OCI-LY7 (cell line): ENCODE measurements at regions not wholly inside any gene's neighbourhood (a gene's known extent, or its start where the extent isn't known, plus 50 kb on each side); places are given as distances from the start of the nearest gene placed in this dataset.

Experiments used
- BruUV-seq: library from RNA; stranded (reverse); fragments of 400-500 nt; replicated peaks from 2 replicates; lab custom pipeline; 2021; lab: Mats Ljungman, UMichigan
- CTCF ChIA-PET: fragments of 300-600 bp; sonication (Branson Sonifier 250); formaldehyde crosslinking; loops from one replicate; lab custom pipeline; 2022; ENCODE audit warnings: antibody characterized with exemption; ENCODE audit not compliant: unreplicated experiment; lab: Charles Lee
- POLR2A ChIA-PET: fragments of 300-600 bp; sonication (Branson Sonifier 250); formaldehyde crosslinking; loops from one replicate; lab custom pipeline; 2022; ENCODE audit warnings: antibody characterized with exemption; lab: Charles Lee
- DNase-seq: peaks from one replicate; pipeline ENCODE4 v3.0.0-alpha.2; 2015; ENCODE audit warnings: low spot score
- H2AFZ ChIP-seq: fragments of 200-600 bp; sonication (generic), shearing (Covaris generic); 2 replicates; pipeline ENCODE4 v1.6.1; 2014; ENCODE audit warnings: mild to moderate bottlenecking, antibody characterized with exemption, low read length, moderate library complexity
- H3K27ac ChIP-seq: fragments of 200-600 bp; sonication (generic); 2 replicates; pipeline ENCODE4 v1.5.1; 2014; ENCODE audit warnings: mixed run types, low read depth, mild to moderate bottlenecking, moderate library complexity, low read length, inconsistent platforms; ENCODE audit not compliant: poor library complexity, severe bottlenecking
- H3K36me3 ChIP-seq: fragments of 200-600 bp; sonication (generic); 2 replicates; pipeline ENCODE4 v1.6.1; 2014; ENCODE audit warnings: mild to moderate bottlenecking, antibody characterized with exemption, low read length, moderate library complexity, mixed read lengths; ENCODE audit not compliant: insufficient read depth
- H3K4me1 ChIP-seq: fragments of 200-600 bp; sonication (generic); 2 replicates; pipeline ENCODE4 v1.5.1; 2014; ENCODE audit warnings: mild to moderate bottlenecking, low read length; ENCODE audit not compliant: insufficient read depth, poor library complexity, severe bottlenecking
- H3K4me2 ChIP-seq: fragments of 200-600 bp; sonication (generic); 2 replicates; pipeline ENCODE4 v1.6.1; 2014; ENCODE audit warnings: mild to moderate bottlenecking, low read length
- H3K4me3 ChIP-seq: fragments of 200-600 bp; sonication (generic); 2 replicates; pipeline ENCODE4 v1.5.1; 2014; ENCODE audit warnings: mild to moderate bottlenecking, low read depth, low read length; ENCODE audit not compliant: poor library complexity, severe bottlenecking
- H3K79me2 ChIP-seq: fragments of 200-600 bp; sonication (generic); 2 replicates; pipeline ENCODE4 v1.6.1; 2016; ENCODE audit warnings: low read depth, mild to moderate bottlenecking, low read length, moderate library complexity, mixed read lengths; ENCODE audit not compliant: insufficient read depth
- H3K9me2 ChIP-seq: fragments of 200-600 bp; sonication (generic); 2 replicates; pipeline ENCODE4 v1.6.1; 2016; ENCODE audit warnings: mild to moderate bottlenecking, low read length, mixed read lengths; ENCODE audit not compliant: insufficient read depth
- H3K9me3 ChIP-seq: fragments of 200-600 bp; sonication (generic); 2 replicates; pipeline ENCODE4 v1.6.1; 2014; ENCODE audit warnings: mild to moderate bottlenecking, mixed run types, low read length, mixed read lengths
- H4K20me1 ChIP-seq: fragments of 200-600 bp; sonication (generic); 2 replicates; pipeline ENCODE4 v1.6.1; 2014; ENCODE audit warnings: mild to moderate bottlenecking, antibody characterized with exemption, low read length, moderate library complexity, mixed read lengths; ENCODE audit not compliant: insufficient read depth
- EZH2phosphoT487 ChIP-seq: fragments of 200-600 bp; sonication (generic); IDR thresholded peaks from 2 replicates; pipeline ENCODE4 v1.6.1; 2018; ENCODE audit warnings: low read depth, borderline replicate concordance, mild to moderate bottlenecking, mixed run types, antibody characterized with exemption, low read length, moderate library complexity, mixed read lengths
- intact Hi-C: fragments of 100-400 bp; cut with micrococcal nuclease; formaldehyde crosslinking; loops from one replicate; pipeline ENCODE4 v1.10.0; 2022; ENCODE audit not compliant: unreplicated experiment
- TF ChIP-seq, protein P1 (sequence below): fragments of 200-600 bp; sonication (generic); conservative IDR thresholded peaks from 2 replicates; pipeline ENCODE4 v1.5.1; 2014; ENCODE audit warnings: mild to moderate bottlenecking, antibody characterized with exemption, low read length, moderate library complexity, mixed read lengths

DNA sequence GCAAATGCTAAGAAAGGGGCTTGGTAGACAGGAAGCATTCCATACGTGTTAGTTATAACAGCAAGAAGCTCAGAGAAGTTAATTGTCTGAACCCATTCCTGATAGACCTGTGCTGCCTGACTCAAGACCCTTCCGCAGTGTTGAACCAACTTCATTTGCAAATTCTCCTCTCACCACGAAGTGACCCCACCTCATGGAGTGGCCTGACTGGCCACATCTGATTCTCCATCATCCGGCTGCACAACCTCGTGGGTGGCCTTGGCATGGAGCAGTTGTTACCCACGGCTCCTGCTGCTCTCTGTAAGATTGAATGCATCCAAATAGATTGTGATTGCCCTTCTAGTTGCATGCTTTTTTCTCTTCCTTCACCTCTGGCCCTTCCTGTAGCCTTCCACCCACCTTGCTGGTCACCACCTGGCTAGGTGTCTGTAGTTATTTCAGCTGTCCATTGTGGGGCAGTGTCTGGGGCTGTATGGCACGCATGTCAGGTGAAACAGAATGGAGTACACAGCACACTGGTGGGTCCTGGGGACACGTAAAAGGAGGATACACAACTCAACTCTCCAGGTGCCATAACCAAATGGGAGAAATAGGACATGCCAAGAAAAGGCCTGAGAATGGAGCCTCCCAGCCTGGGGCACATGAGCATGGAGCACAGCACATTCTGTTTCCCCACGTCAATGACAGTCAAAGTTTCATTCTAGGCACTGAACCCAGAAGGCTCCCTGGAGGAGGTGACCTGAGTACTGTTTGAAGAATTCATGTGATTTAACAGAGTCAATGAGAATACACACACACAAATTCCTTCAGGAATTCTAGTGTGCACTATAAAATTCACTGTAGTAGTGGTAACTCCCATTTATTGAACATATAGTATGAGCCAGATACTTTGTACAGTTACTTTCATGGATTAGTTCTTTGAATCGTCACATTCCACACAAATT is 70.5 kb upstream of the PTCH1 start:
- H3K9me2 ChIP-seq, result no peaks in the 10 kb centered on the region
- POLR2A ChIA-PET, result no interaction called here
- H4K20me1 ChIP-seq, result no peaks in the 10 kb centered on the region
- no peaks in the 10 kb centered on the region for H3K36me3 ChIP-seq
- CTCF ChIA-PET, result no interaction called here
- no peaks in the 10 kb centered on the region for H3K79me2 ChIP-seq
- no peak overlapping the region for H3K4me3 ChIP-seq
- H3K9me3 ChIP-seq, result no peaks in the 10 kb centered on the region
- no TSS peak for BruUV-seq
- no peak overlapping the region for H3K27ac ChIP-seq
- TF ChIP-seq EZH2phosphoT487, result no peak
- TF ChIP-seq, protein P1, sequence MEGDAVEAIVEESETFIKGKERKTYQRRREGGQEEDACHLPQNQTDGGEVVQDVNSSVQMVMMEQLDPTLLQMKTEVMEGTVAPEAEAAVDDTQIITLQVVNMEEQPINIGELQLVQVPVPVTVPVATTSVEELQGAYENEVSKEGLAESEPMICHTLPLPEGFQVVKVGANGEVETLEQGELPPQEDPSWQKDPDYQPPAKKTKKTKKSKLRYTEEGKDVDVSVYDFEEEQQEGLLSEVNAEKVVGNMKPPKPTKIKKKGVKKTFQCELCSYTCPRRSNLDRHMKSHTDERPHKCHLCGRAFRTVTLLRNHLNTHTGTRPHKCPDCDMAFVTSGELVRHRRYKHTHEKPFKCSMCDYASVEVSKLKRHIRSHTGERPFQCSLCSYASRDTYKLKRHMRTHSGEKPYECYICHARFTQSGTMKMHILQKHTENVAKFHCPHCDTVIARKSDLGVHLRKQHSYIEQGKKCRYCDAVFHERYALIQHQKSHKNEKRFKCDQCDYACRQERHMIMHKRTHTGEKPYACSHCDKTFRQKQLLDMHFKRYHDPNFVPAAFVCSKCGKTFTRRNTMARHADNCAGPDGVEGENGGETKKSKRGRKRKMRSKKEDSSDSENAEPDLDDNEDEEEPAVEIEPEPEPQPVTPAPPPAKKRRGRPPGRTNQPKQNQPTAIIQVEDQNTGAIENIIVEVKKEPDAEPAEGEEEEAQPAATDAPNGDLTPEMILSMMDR, result no peak
- H2AFZ ChIP-seq, result no peak overlapping the region
- intact Hi-C loops, result no loop called here
- no peak for DNase-seq
- H3K4me2 ChIP-seq, result no peak overlapping the region
- H3K4me1 ChIP-seq, result no peaks in the 10 kb centered on the region

DNA sequence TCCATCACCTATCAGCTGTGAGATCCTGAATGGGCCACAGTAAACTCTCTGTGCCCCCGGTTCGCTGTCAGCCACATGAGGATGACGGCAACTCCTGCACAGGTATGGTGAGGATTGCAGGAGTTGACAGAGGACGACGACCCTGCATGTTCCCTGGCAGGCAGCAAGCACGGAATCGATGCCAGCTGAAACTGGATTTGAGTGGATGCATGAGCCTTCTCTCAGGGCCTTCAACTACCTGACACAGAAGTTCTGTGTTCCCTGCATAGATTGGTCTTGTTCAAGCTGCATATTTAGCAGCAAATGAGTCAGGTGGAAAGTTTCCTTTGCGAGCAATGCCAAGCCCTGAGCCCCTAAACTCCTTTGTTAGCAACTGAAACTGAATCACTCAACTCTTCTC is 69.6 kb upstream of the PTCH1 start:
- no TSS peak for BruUV-seq
- Histone ChIP-seq H3K4me2 (no peak overlapping the region), H2AFZ (no peak overlapping the region), H3K79me2 (no peaks in the 10 kb centered on the region), H3K4me3 (no peak overlapping the region), H3K27ac (no peak overlapping the region), H3K9me2 (no peaks in the 10 kb centered on the region), H3K4me1 (no peaks in the 10 kb centered on the region), H4K20me1 (no peaks in the 10 kb centered on the region), H3K36me3 (no peaks in the 10 kb centered on the region), H3K9me3 (no peaks in the 10 kb centered on the region)
- POLR2A ChIA-PET, result interaction anchor here (0.7 kb wide), 1 partner anchor 35 kb away, joined by 4 read pairs; no protein-coding TSS in a partner anchor
- TF ChIP-seq, protein P1, result no peak
- no peak for TF ChIP-seq EZH2phosphoT487
- intact Hi-C loops, result no loop called here
- CTCF ChIA-PET, result no interaction called here
- no peak for DNase-seq

DNA sequence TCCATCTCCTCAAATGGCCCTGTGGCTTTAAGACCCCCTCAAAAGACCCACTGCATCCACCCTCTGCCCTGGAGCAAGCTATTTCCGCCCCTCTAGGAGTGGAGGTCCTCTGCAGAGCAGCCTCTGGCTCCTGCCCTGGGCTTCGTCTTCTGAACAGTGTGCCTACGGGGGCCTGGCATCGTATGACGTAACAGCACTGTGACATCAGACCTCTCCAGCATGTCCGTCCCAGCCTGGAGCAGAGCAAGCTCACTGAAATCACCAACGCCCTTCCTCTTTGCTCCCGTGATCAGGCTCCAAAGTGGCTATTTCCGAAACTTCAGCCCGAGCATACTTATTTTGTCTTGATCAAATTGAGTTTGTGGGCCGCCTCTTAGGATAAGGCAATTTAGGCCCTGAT is 69.1 kb upstream of the PTCH1 start:
- no peaks in the 10 kb centered on the region for H3K9me2 ChIP-seq
- ChIA-PET CTCF (no interaction called here), POLR2A (no interaction called here)
- no peak overlapping the region for H2AFZ ChIP-seq
- BruUV-seq, result no TSS peak
- H3K27ac ChIP-seq, result no peak overlapping the region
- no peak for DNase-seq
- intact Hi-C loops, result no loop called here
- no peak overlapping the region for H3K4me2 ChIP-seq
- no peak overlapping the region for H3K4me3 ChIP-seq
- no peaks in the 10 kb centered on the region for H3K79me2 ChIP-seq
- H4K20me1 ChIP-seq, result no peaks in the 10 kb centered on the region
- H3K9me3 ChIP-seq, result no peaks in the 10 kb centered on the region
- H3K36me3 ChIP-seq, result no peaks in the 10 kb centered on the region
- no peaks in the 10 kb centered on the region for H3K4me1 ChIP-seq
- TF ChIP-seq, protein P1, result no peak
- TF ChIP-seq EZH2phosphoT487, result no peak
